K562 (cell line): ENCODE measurements at regions not wholly inside any gene's neighbourhood (a gene's known extent, or its start where the extent isn't known, plus 50 kb on each side); places are given as distances from the start of the nearest gene placed in this dataset.

Source experiments
- ATAC-seq: fragments of 200-7000 bp; cut with Tn5 transposase; 3 replicates; pipeline ENCODE4 v1.9.1; 2020; ENCODE audit warnings: moderate library complexity
- BruUV-seq: library from RNA; stranded (reverse); fragments of 400-500 nt; replicated peaks from 2 replicates; lab custom pipeline; 2021; lab: Mats Ljungman, UMichigan
- CTCF ChIA-PET: fragments of 300-600 bp; formaldehyde crosslinking; extraction: SDS; loops from one replicate; lab custom pipeline; 2021; ENCODE audit warnings: low intra/inter-chr PET ratio; lab: Yijun Ruan, JAX
- POLR2A ChIA-PET: fragments of 300-600, 350-650 bp; sonication (Branson Sonifier 250); formaldehyde crosslinking; extraction: SDS; loops from one replicate; lab custom pipeline; 2021; ENCODE audit warnings: antibody characterized with exemption, inconsistent platforms; lab: Yijun Ruan, JAX
- DNase-seq, 4 experiments: peaks; one replicate each; pipeline versions ENCODE4 v3.0.0 to v3.0.0-alpha.2; 2011 to 2018; ENCODE audit warnings: low spot score in 3 of 4, mixed read lengths in 3 of 4; ENCODE audit errors: extremely low read depth in 1 of 4
- FAIRE-seq: peaks from 2 replicates; lab custom pipeline; 2011; peaks lifted over from hg19 to GRCh38; lab: Jason Lieb, UNC
- H2AFZ ChIP-seq: 2 replicates; pipeline ENCODE4 v1.6.0; 2011; ENCODE audit warnings: low read depth, low read length, control low read depth, inconsistent platforms
- H3K27ac ChIP-seq: fragments of 200-600 bp; 3 replicates; pipeline ENCODE4 v1.8.0; 2011; ENCODE audit warnings: low read depth, mild to moderate bottlenecking, control low read depth, inconsistent platforms, low read length, moderate library complexity, mixed read lengths; ENCODE audit errors: extremely low read depth
- H3K27me3 ChIP-seq, 2 experiments: fragments of 300-600 bp in 1 of 2; 2 replicates in 1 of 2; 3 replicates in 1 of 2; pipeline versions ENCODE4 v1.6.0 to v1.8.0; 2011; ENCODE audit warnings: inconsistent platforms in 2 of 2, low read length in 2 of 2, mild to moderate bottlenecking in 1 of 2, mixed read lengths in 1 of 2, moderate library complexity in 1 of 2; ENCODE audit not compliant: control insufficient read depth in 2 of 2, insufficient read depth in 2 of 2
- H3K36me3 ChIP-seq: fragments of 300-600 bp; 3 replicates; pipeline ENCODE4 v1.8.0; 2011; ENCODE audit warnings: mild to moderate bottlenecking, low read length, inconsistent platforms; ENCODE audit not compliant: control insufficient read depth, insufficient read depth
- H3K4me1 ChIP-seq, 2 experiments: fragments of 200-600 bp in 1 of 2; replicated peaks in 1 of 2; 2 replicates in 1 of 2; 3 replicates in 1 of 2; pipeline versions ENCODE4 v1.5.1 to v1.8.0; 2011; ENCODE audit warnings: inconsistent platforms in 2 of 2, low read length in 2 of 2, mild to moderate bottlenecking in 1 of 2, mixed read lengths in 1 of 2, moderate library complexity in 1 of 2; ENCODE audit not compliant: control insufficient read depth in 2 of 2, insufficient read depth in 2 of 2
- H3K4me2 ChIP-seq: 2 replicates; pipeline ENCODE4 v1.6.1; 2011; ENCODE audit warnings: low read length, control low read depth, inconsistent platforms, mixed read lengths; ENCODE audit not compliant: insufficient read depth
- H3K4me3 ChIP-seq: fragments of 200-600 bp; sonication (generic), shearing (Covaris generic); 2 replicates; pipeline ENCODE4 v1.5.1; 2016; ENCODE audit warnings: control low read depth, inconsistent platforms
- H3K79me2 ChIP-seq: fragments of 200-600 bp; 3 replicates; pipeline ENCODE4 v1.8.0; 2011; ENCODE audit warnings: low read length, inconsistent platforms; ENCODE audit not compliant: control insufficient read depth, insufficient read depth
- H3K9ac ChIP-seq, 2 experiments: 2 replicates each; pipeline versions ENCODE4 v1.6.0 to v1.6.1; 2011; ENCODE audit warnings: low read depth in 2 of 2, low read length in 2 of 2, control low read depth in 1 of 2, inconsistent platforms in 1 of 2, mild to moderate bottlenecking in 1 of 2, mixed read lengths in 1 of 2; ENCODE audit not compliant: insufficient read depth in 1 of 2
- H3K9me1 ChIP-seq: one replicate; pipeline ENCODE4 v1.6.0; 2011; ENCODE audit warnings: inconsistent platforms, mild to moderate bottlenecking, low read length, moderate library complexity; ENCODE audit not compliant: control insufficient read depth, insufficient read depth
- H3K9me3 ChIP-seq: replicated peaks from 2 replicates; pipeline ENCODE4 v1.5.1; 2011; ENCODE audit warnings: low read depth, low read length, inconsistent platforms; ENCODE audit not compliant: control insufficient read depth, insufficient read depth
- H4K20me1 ChIP-seq: replicated peaks from 2 replicates; pipeline ENCODE4 v1.6.1; 2011; ENCODE audit warnings: low read length, inconsistent platforms, mixed read lengths; ENCODE audit not compliant: control insufficient read depth, insufficient read depth
- CTBP1 ChIP-seq: fragments of 450-650 bp; IDR thresholded peaks from 2 replicates; pipeline ENCODE4 v1.6.1; 2016; ENCODE audit warnings: borderline replicate concordance
- DACH1 ChIP-seq: fragments of 450-650 bp; IDR thresholded peaks from 2 replicates; pipeline ENCODE4 v1.6.1; 2018; ENCODE audit not compliant: partially characterized antibody
- NR1H2 ChIP-seq: sonication (generic); formaldehyde crosslinking; IDR thresholded peaks from 2 replicates; pipeline ENCODE4 v1.4.0; 2020; ENCODE audit warnings: mild to moderate bottlenecking, missing genetic modification reagents
- NR2C2 ChIP-seq, 2 experiments: fragments of 200-800 bp in 1 of 2; sonication (Bioruptor generic) in 1 of 2; sonication (generic) in 1 of 2; formaldehyde crosslinking in 1 of 2; IDR thresholded peaks; 2 replicates each; pipeline versions ENCODE4 v1.6.1 to v1.8.0; 2016 to 2022; ENCODE audit warnings: mild to moderate bottlenecking in 1 of 2, missing compliant biosample characterization in 1 of 2, missing genetic modification characterization in 1 of 2, missing genetic modification reagents in 1 of 2
- PBX2 ChIP-seq, 2 experiments: IDR thresholded peaks in 1 of 2; conservative IDR thresholded peaks in 1 of 2; 2 replicates each; pipeline ENCODE4 v1.6.1; 2016; ENCODE audit warnings: low read depth in 2 of 2, mild to moderate bottlenecking in 1 of 2, missing compliant biosample characterization in 1 of 2, missing genetic modification characterization in 1 of 2, moderate library complexity in 1 of 2
- TEAD1 ChIP-seq, 2 experiments: fragments of 450-650 bp in 1 of 2; sonication (generic) in 1 of 2; formaldehyde crosslinking; IDR thresholded peaks; 2 replicates each; pipeline versions ENCODE4 v1.4.0 to v1.8.0; 2020 to 2022; ENCODE audit warnings: mild to moderate bottlenecking in 2 of 2, missing genetic modification reagents in 1 of 2
- THRAP3 ChIP-seq: fragments of 450-650 bp; IDR thresholded peaks from 2 replicates; pipeline ENCODE4 v1.6.1; 2016; ENCODE audit warnings: mild to moderate bottlenecking, inconsistent platforms, borderline replicate concordance
- ZNF121 ChIP-seq: sonication (generic); formaldehyde crosslinking; conservative IDR thresholded peaks from 2 replicates; pipeline ENCODE4 v1.8.0; 2022; ENCODE audit warnings: missing genetic modification reagents
- ZNF347 ChIP-seq: fragments of 450-650 bp; formaldehyde crosslinking; IDR thresholded peaks from 2 replicates; pipeline ENCODE4 v1.4.0; 2020; ENCODE audit warnings: low read depth, mild to moderate bottlenecking, moderate library complexity
- WGBS: fragments of 100-300 bp; shearing (Covaris generic); methylation state at CpG from one replicate; pipeline ENCODE4 v1.1.6; 2016; ENCODE audit warnings: low coverage, mixed read lengths; ENCODE audit not compliant: insufficient coverage; ENCODE audit errors: missing lambda C conversion rate; 5-methylcytosine and 5-hydroxymethylcytosine counted together
- in situ Hi-C: fragments of 300-500 bp; cut with MboI; formaldehyde crosslinking; loops from 4 replicates; pipeline ENCODE4 v1.15.0; 2018; ENCODE audit warnings: inconsistent platforms, mixed read lengths
- intact Hi-C: fragments of 100-400 bp; cut with micrococcal nuclease; formaldehyde crosslinking; loops from 2 replicates; pipeline ENCODE4 v1.14.2; 2022
- TF ChIP-seq, protein P1 (sequence below): fragments of 450-650 bp; formaldehyde crosslinking; IDR thresholded peaks from 2 replicates; pipeline ENCODE4 v1.4.0; 2020; ENCODE audit warnings: mild to moderate bottlenecking, moderate library complexity
- TF ChIP-seq, protein P2 (sequence below): fragments of 450-650 bp; formaldehyde crosslinking; IDR thresholded peaks from 2 replicates; pipeline ENCODE4 v1.4.0; 2020; ENCODE audit warnings: mild to moderate bottlenecking, moderate library complexity

- Histone ChIP-seq H2AFZ (no peak overlapping the region), H4K20me1 (no peaks in the 10 kb centered on the region), H3K27ac (no peak overlapping the region), H3K36me3 (no peaks in the 10 kb centered on the region), H3K79me2 (no peaks in the 10 kb centered on the region), H3K4me3 (no peak overlapping the region), H3K27me3 (no peaks in the 10 kb centered on the region), H3K4me1 (no peaks in the 10 kb centered on the region), H3K4me2 (no peak overlapping the region), H3K9me3 (no peaks in the 10 kb centered on the region), H3K9ac (no peak overlapping the region), H3K9me1 (no peaks in the 10 kb centered on the region)
- CTCF ChIA-PET = no interaction called here
- intact Hi-C loops = no loop called here
- 0% methylated on average over 7 of the region's 7 CpGs for WGBS
- no TSS peak for BruUV-seq
- DNase-seq (no peak), FAIRE-seq (no peak), ATAC-seq (no peak)
- POLR2A ChIA-PET = no interaction called here
- in situ Hi-C loops = loop anchor here (25.0 kb wide), 2 partner anchors 522 to 1072 kb away; no protein-coding TSS in a partner anchor
- TF ChIP-seq THRAP3 (no peak), NR1H2 (CRISPR knock-in tag) (no peak), ZNF347 (no peak), DACH1 (no peak), ZNF121 (CRISPR knock-in tag) (no peak), PBX2 (CRISPR knock-in tag; IDR thresholded peaks at IDR 0.05; ENCODE audit: low read depth) (no peak), PBX2 (tag; conservative IDR thresholded peaks at IDR 0.05; ENCODE audit: low read depth) (no peak), NR2C2 (CRISPR knock-in tag; IDR thresholded peaks at IDR 0.05) (no peak), NR2C2 (tag; IDR thresholded peaks at IDR 0.05) (no peak), CTBP1 (no peak), TEAD1 (CRISPR knock-in tag; IDR thresholded peaks at IDR 0.05) (no peak)
- TF ChIP-seq, protein P1, sequence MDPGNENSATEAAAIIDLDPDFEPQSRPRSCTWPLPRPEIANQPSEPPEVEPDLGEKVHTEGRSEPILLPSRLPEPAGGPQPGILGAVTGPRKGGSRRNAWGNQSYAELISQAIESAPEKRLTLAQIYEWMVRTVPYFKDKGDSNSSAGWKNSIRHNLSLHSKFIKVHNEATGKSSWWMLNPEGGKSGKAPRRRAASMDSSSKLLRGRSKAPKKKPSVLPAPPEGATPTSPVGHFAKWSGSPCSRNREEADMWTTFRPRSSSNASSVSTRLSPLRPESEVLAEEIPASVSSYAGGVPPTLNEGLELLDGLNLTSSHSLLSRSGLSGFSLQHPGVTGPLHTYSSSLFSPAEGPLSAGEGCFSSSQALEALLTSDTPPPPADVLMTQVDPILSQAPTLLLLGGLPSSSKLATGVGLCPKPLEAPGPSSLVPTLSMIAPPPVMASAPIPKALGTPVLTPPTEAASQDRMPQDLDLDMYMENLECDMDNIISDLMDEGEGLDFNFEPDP (CRISPR knock-in tag) = no peak
- TF ChIP-seq, protein P2, sequence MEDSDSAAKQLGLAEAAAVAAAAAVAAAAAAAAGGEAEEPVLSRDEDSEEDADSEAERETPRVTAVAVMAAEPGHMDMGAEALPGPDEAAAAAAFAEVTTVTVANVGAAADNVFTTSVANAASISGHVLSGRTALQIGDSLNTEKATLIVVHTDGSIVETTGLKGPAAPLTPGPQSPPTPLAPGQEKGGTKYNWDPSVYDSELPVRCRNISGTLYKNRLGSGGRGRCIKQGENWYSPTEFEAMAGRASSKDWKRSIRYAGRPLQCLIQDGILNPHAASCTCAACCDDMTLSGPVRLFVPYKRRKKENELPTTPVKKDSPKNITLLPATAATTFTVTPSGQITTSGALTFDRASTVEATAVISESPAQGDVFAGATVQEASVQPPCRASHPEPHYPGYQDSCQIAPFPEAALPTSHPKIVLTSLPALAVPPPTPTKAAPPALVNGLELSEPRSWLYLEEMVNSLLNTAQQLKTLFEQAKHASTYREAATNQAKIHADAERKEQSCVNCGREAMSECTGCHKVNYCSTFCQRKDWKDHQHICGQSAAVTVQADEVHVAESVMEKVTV = no peak
These were observed 115.7 kb upstream of the CACNA2D1 start for GRCh38 chr7:82559193-82559805.
